Vagina (tissue), 2 donors: ENCODE measurements at regions not wholly inside any gene's neighbourhood (a gene's known extent, or its start where the extent isn't known, plus 50 kb on each side); places are given as distances from the start of the nearest gene placed in this dataset.

ENCODE experiments used
- POLR2A ChIP-seq, 2 donors: fragments of 450-650 bp; IDR thresholded peaks; one replicate each; pipeline ENCODE4 v1.6.1; 2017; ENCODE audit warnings: antibody characterized with exemption in 2 of 2, mild to moderate bottlenecking in 2 of 2, moderate library complexity in 2 of 2
- POLR2AphosphoS5 ChIP-seq, 2 donors: sonication (generic); formaldehyde crosslinking; IDR thresholded peaks; one replicate each; pipeline ENCODE4 v1.9.0; 2017; ENCODE audit warnings: antibody characterized with exemption in 2 of 2, mild to moderate bottlenecking in 2 of 2, low read depth in 1 of 2; ENCODE audit not compliant: insufficient read depth in 1 of 2
- TF ChIP-seq, protein P1 (sequence below), 3 experiments: fragments of 450-650 bp in 2 of 3; fragments of 200-600 bp in 1 of 3; sonication (generic) in 1 of 3; IDR thresholded peaks; one replicate each; pipeline ENCODE4 v1.5.1; 2017 to 2019; ENCODE audit warnings: antibody characterized with exemption in 3 of 3, mild to moderate bottlenecking in 2 of 3, moderate library complexity in 2 of 3

DNA sequence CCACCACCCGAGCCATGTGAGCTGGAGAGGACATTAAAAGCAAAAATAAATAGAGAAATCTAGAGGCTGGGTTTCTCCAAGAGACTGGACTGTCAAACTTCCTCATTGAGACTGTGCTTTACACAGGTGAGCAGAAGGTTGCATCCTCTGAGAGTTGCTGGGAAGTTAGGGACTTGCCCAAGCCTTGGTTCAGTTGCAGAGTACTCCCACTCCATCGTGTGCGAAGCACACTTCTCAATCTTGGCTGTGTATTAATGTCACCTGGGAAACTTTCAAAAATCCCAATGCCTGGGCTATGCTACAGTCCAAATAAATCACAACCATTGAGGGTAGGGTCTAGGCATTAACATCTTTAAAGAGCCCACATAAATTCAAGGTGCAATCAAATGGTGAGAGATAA lies 89.2 kb downstream of the ZNF330 start:
- TF ChIP-seq, protein P1, sequence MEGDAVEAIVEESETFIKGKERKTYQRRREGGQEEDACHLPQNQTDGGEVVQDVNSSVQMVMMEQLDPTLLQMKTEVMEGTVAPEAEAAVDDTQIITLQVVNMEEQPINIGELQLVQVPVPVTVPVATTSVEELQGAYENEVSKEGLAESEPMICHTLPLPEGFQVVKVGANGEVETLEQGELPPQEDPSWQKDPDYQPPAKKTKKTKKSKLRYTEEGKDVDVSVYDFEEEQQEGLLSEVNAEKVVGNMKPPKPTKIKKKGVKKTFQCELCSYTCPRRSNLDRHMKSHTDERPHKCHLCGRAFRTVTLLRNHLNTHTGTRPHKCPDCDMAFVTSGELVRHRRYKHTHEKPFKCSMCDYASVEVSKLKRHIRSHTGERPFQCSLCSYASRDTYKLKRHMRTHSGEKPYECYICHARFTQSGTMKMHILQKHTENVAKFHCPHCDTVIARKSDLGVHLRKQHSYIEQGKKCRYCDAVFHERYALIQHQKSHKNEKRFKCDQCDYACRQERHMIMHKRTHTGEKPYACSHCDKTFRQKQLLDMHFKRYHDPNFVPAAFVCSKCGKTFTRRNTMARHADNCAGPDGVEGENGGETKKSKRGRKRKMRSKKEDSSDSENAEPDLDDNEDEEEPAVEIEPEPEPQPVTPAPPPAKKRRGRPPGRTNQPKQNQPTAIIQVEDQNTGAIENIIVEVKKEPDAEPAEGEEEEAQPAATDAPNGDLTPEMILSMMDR (IDR thresholded peaks at IDR 0.05) = no peak
- TF ChIP-seq POLR2AphosphoS5 (IDR thresholded peaks at IDR 0.05; ENCODE audit: insufficient read depth in 1 of 2, low read depth in 1 of 2) (no peak), POLR2A (IDR thresholded peaks at IDR 0.05) (no peak)
